Right lobe of liver (tissue), 4 donors: ENCODE measurements at regions not wholly inside any gene's neighbourhood (a gene's known extent, or its start where the extent isn't known, plus 50 kb on each side); places are given as distances from the start of the nearest gene placed in this dataset.

Experiments used
- CTCF ChIP-seq, 4 donors: fragments of 200-600 bp in 3 of 4; fragments of 450-650 bp in 1 of 4; IDR thresholded peaks; one replicate each; pipeline versions ENCODE4 v1.5.1 to v1.8.0; 2016 to 2022; ENCODE audit warnings: antibody characterized with exemption in 4 of 4, mild to moderate bottlenecking in 2 of 4
- POLR2A ChIP-seq: fragments of 450-650 bp; IDR thresholded peaks from one replicate; pipeline ENCODE4 v1.6.1; 2017; ENCODE audit warnings: antibody characterized with exemption, mild to moderate bottlenecking
- donor health status: DM: no; HTN: no; CAD: no.
- donor health status: DM: no; HTN: no; CAD: no.
- donor health status: DM: no; HTN: yes; CAD: no.

DNA sequence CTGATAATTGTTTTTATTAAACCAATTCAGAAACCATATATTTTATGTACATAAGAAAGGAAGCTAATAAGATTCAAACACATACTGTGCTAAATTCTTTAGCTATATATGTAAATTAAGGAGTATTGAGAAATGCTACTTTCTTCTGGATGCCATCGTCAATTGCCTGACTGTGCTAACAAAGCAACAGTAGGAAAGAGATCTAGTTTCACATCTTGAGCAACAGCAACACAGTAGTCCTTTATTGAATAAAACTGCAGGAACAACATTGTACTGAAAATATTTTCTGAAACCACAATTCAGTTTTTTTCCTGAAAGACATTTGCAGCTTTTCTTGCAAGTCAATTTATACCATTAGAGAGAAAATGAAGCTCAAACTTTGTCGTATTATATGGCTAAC, 1404.9 kb upstream of the SLC39A10 start:
- TF ChIP-seq CTCF (IDR thresholded peaks at IDR 0.05) = no peak
- TF ChIP-seq POLR2A = no peak
